ENCODE measurements at regions not wholly inside any gene's neighbourhood (a gene's known extent, or its start where the extent isn't known, plus 50 kb on each side); places are given as distances from the start of the nearest gene placed in this dataset.

DNA sequence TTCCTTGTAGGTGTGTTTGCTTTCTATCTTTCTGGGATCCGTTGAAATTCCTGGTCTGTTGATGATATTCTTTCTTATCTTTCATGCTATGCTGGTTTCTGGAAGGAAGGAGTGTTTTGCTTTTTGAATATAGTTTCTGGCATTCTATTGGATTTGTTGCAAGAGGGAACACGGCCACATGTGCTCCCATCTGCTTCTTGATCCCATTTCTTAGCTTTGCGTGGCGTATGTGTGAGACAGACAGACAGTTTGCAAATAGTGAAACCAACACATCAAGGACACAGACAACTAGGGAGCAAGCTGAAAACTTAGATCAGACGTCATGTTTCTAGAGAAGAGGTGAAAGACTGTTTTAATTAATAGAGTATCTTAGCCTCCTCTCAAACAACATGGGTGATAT lies 261.9 kb upstream of the PUDP start:
- Histone ChIP-seq H3K36me3 (replicated peaks in 1 of 2; ENCODE audit: control insufficient read depth in 1 of 2, insufficient read depth in 2 of 2, low read length in 2 of 2) (no peaks in the 10 kb centered on the region), H3K9me3 (ENCODE audit: low read length) (no peaks in the 10 kb centered on the region), H3K9ac (ENCODE audit: insufficient read depth, low read depth, low read length) (no peak overlapping the region), H4K20me1 (ENCODE audit: insufficient read depth, low read length) (no peaks in the 10 kb centered on the region), H3K4me2 (ENCODE audit: low read depth, low read length) (no peak overlapping the region), H3K27ac (ENCODE audit: extremely low read length, insufficient read depth, low read length) (no peak overlapping the region), H3K27me3 (ENCODE audit: control insufficient read depth in 1 of 2, insufficient read depth in 2 of 2, low read length in 2 of 2) (no peaks in the 10 kb centered on the region), H3K4me1 (ENCODE audit: insufficient read depth, low read length) (no peaks in the 10 kb centered on the region), H3K79me2 (ENCODE audit: insufficient read depth, low read length) (no peaks in the 10 kb centered on the region), H3K4me3 (replicated peaks in 1 of 3; ENCODE audit: insufficient read depth in 1 of 3, low read depth in 2 of 3, low read length in 3 of 3) (no peak overlapping the region), H2AFZ (ENCODE audit: low read length) (no peak overlapping the region)
- CTCF ChIA-PET (ENCODE audit: low intra/inter-chr PET ratio, low total read pairs) = no interaction called here
- intact Hi-C loops (cut with micrococcal nuclease; ENCODE audit: unreplicated experiment) (no loop called here), in situ Hi-C loops (cut with HindIII; ENCODE audit: extremely low pct_ligation_motif_present, low pct_unique_long_range_greater_than_20kb) (no loop called here)
- FAIRE-seq = no peak
- no peak for DNase-seq (ENCODE audit: low spot score)
- WGBS (ENCODE audit: low lambda C conversion rate) = 8% methylated on average over 5 of the region's 5 CpGs
- no peak for ATAC-seq
- no TSS peak for BruUV-seq (replicated peaks)
- POLR2A ChIA-PET = no interaction called here
- TF ChIP-seq ZNF143 (CRISPR knock-in tag; IDR thresholded peaks at IDR 0.05) (no peak), DNMT1 (CRISPR knock-in tag; IDR thresholded peaks at IDR 0.05) (no peak), RARA (CRISPR knock-in tag; IDR thresholded peaks at IDR 0.05) (no peak), TP53 (CRISPR knock-in tag; conservative IDR thresholded peaks at IDR 0.05) (no peak), SRSF4 (IDR thresholded peaks at IDR 0.05; ENCODE audit: low read depth, low read length, poor library complexity, severe bottlenecking) (no peak), ZNF589 (CRISPR knock-in tag; conservative IDR thresholded peaks at IDR 0.05) (no peak), ZFP37 (CRISPR knock-in tag; IDR thresholded peaks at IDR 0.05; ENCODE audit: borderline replicate concordance) (no peak), NAIF1 (CRISPR knock-in tag; IDR thresholded peaks at IDR 0.05; ENCODE audit: borderline replicate concordance) (no peak), FOXK2 (IDR thresholded peaks at IDR 0.05) (no peak)
- TF ChIP-seq, protein P1, sequence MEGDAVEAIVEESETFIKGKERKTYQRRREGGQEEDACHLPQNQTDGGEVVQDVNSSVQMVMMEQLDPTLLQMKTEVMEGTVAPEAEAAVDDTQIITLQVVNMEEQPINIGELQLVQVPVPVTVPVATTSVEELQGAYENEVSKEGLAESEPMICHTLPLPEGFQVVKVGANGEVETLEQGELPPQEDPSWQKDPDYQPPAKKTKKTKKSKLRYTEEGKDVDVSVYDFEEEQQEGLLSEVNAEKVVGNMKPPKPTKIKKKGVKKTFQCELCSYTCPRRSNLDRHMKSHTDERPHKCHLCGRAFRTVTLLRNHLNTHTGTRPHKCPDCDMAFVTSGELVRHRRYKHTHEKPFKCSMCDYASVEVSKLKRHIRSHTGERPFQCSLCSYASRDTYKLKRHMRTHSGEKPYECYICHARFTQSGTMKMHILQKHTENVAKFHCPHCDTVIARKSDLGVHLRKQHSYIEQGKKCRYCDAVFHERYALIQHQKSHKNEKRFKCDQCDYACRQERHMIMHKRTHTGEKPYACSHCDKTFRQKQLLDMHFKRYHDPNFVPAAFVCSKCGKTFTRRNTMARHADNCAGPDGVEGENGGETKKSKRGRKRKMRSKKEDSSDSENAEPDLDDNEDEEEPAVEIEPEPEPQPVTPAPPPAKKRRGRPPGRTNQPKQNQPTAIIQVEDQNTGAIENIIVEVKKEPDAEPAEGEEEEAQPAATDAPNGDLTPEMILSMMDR (CRISPR knock-in tag; IDR thresholded peaks at IDR 0.05) = no peak
- TF ChIP-seq, protein P2, sequence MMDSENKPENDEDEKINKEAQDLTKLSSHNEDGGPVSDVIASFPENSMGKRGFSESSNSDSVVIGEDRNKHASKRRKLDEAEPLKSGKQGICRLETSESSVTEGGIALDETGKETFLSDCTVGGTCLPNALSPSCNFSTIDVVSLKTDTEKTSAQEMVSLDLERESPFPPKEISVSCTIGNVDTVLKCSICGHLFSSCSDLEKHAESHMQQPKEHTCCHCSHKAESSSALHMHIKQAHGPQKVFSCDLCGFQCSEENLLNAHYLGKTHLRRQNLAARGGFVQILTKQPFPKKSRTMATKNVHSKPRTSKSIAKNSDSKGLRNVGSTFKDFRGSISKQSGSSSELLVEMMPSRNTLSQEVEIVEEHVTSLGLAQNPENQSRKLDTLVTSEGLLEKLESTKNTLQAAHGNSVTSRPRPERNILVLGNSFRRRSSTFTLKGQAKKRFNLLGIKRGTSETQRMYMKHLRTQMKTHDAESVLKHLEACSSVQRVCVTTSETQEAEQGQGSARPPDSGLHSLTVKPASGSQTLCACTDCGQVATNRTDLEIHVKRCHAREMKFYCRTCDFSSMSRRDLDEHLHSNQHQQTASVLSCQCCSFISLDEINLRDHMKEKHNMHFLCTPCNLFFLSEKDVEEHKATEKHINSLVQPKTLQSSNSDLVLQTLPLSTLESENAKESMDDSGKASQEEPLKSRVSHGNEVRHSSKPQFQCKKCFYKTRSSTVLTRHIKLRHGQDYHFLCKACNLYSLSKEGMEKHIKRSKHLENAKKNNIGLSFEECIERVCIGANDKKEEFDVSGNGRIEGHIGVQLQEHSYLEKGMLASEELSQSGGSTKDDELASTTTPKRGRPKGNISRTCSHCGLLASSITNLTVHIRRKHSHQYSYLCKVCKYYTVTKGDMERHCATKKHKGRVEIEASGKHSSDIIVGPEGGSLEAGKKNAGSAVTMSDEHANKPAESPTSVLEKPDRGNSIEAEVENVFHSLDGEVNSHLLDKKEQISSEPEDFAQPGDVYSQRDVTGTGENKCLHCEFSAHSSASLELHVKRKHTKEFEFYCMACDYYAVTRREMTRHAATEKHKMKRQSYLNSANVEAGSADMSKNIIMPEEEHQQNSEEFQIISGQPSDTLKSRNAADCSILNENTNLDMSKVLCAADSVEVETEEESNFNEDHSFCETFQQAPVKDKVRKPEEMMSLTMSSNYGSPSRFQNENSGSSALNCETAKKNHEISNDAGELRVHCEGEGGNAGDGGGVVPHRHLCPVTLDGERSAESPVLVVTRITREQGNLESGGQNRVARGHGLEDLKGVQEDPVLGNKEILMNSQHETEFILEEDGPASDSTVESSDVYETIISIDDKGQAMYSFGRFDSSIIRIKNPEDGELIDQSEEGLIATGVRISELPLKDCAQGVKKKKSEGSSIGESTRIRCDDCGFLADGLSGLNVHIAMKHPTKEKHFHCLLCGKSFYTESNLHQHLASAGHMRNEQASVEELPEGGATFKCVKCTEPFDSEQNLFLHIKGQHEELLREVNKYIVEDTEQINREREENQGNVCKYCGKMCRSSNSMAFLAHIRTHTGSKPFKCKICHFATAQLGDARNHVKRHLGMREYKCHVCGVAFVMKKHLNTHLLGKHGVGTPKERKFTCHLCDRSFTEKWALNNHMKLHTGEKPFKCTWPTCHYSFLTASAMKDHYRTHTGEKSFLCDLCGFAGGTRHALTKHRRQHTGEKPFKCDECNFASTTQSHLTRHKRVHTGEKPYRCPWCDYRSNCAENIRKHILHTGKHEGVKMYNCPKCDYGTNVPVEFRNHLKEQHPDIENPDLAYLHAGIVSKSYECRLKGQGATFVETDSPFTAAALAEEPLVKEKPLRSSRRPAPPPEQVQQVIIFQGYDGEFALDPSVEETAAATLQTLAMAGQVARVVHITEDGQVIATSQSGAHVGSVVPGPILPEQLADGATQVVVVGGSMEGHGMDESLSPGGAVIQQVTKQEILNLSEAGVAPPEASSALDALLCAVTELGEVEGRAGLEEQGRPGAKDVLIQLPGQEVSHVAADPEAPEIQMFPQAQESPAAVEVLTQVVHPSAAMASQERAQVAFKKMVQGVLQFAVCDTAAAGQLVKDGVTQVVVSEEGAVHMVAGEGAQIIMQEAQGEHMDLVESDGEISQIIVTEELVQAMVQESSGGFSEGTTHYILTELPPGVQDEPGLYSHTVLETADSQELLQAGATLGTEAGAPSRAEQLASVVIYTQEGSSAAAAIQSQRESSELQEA (CRISPR knock-in tag; IDR thresholded peaks at IDR 0.05; ENCODE audit: not compliant biosample characterization) = no peak
- TF ChIP-seq, protein P3, sequence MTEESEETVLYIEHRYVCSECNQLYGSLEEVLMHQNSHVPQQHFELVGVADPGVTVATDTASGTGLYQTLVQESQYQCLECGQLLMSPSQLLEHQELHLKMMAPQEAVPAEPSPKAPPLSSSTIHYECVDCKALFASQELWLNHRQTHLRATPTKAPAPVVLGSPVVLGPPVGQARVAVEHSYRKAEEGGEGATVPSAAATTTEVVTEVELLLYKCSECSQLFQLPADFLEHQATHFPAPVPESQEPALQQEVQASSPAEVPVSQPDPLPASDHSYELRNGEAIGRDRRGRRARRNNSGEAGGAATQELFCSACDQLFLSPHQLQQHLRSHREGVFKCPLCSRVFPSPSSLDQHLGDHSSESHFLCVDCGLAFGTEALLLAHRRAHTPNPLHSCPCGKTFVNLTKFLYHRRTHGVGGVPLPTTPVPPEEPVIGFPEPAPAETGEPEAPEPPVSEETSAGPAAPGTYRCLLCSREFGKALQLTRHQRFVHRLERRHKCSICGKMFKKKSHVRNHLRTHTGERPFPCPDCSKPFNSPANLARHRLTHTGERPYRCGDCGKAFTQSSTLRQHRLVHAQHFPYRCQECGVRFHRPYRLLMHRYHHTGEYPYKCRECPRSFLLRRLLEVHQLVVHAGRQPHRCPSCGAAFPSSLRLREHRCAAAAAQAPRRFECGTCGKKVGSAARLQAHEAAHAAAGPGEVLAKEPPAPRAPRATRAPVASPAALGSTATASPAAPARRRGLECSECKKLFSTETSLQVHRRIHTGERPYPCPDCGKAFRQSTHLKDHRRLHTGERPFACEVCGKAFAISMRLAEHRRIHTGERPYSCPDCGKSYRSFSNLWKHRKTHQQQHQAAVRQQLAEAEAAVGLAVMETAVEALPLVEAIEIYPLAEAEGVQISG (CRISPR knock-in tag; IDR thresholded peaks at IDR 0.05) = no peak

Data from HepG2 (cell line).